NOMO-1 (cell line): ENCODE measurements at regions not wholly inside any gene's neighbourhood (a gene's known extent, or its start where the extent isn't known, plus 50 kb on each side); places are given as distances from the start of the nearest gene placed in this dataset.

ENCODE experiments used
- DNase-seq, 2 experiments: peaks; one replicate each; lab custom pipeline; 2025; ENCODE audit not compliant: unreplicated experiment in 2 of 2; lab: John Stamatoyannopoulos, UW

GRCh38 chr1:116819081-116819480 is 64.9 kb downstream of the CD2 start:
- DNase-seq, result no peak

DNA sequence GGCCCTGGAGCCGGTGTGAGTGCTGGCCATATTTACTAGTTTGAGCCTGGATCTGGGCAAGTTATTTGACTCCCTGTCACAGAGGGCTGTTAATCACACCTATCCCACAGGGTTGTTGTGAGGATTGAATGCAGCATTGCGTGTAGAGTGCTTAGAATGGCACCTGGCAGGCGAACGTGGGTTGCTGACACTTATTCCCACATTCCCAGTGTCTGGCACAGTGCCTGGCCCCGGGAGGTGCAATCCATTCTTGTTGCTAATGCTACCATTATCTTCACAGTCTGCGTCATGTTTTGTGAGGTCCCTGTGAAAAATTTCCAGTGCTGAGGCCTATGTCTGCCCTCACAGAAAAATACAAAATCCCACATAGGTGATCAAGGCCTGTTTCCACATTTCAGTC is 66.1 kb downstream of the CD2 start:
- no peak for DNase-seq

- DNase-seq, result no peak
Measured at GRCh38 chr1:116821763-116822162, 67.5 kb downstream of the CD2 start.

DNA sequence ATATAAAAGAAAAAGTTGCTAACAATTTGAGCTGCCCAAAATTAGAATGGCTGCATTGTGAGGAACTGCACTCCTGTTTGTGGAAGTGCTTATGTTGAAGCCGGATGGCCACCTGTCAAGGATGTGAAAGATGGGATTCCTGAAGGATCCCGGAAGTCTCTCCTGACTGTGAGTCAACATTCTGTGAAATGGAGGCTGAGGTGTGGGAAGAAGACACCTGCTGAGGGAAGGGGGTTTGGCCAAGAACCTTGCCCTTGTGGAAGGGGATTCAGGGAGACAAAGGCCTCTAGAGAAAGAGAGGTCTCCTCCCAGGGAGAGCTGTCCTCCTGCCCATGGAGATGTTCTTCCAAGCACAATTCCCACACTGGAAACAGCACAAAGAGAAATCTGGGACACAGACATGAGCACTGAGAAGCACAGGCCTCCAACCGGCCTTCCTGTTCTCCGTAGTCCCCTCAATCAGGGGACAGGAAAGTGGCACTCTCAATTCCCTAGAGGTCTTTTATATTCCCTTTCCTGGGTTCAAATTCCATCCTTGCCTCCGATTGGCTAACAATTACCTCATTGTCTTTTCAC is 70.5 kb downstream of the CD2 start:
- DNase-seq, result no peak

DNA sequence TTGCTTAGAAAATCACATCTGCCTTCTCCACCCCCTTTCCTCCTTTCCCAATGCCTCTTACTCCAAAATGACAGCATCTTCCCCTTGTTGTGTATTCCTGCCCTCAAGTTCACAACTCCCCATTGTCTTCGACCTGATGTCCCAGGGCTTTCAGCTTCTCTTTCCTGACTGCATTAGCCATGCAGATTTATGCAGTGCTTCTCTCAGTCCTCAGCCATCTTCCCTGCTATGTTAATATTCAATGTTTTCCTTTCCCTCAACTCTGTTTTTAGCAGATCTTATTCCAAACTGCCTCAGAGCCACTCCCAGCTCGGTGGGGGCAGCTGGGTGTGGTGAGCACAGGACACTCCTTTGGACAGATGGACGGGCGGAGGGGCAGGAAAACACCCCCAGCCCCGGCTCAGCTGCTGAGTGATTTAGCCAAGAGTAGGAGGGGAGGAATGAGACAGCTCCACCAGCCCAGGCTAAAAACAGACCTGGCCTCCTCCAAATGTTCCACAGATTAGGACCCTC is 71.0 kb downstream of the CD2 start:
- no peak for DNase-seq

GRCh38 chr1:116825720-116826438 is 71.6 kb downstream of the CD2 start:
- no peak for DNase-seq

DNA sequence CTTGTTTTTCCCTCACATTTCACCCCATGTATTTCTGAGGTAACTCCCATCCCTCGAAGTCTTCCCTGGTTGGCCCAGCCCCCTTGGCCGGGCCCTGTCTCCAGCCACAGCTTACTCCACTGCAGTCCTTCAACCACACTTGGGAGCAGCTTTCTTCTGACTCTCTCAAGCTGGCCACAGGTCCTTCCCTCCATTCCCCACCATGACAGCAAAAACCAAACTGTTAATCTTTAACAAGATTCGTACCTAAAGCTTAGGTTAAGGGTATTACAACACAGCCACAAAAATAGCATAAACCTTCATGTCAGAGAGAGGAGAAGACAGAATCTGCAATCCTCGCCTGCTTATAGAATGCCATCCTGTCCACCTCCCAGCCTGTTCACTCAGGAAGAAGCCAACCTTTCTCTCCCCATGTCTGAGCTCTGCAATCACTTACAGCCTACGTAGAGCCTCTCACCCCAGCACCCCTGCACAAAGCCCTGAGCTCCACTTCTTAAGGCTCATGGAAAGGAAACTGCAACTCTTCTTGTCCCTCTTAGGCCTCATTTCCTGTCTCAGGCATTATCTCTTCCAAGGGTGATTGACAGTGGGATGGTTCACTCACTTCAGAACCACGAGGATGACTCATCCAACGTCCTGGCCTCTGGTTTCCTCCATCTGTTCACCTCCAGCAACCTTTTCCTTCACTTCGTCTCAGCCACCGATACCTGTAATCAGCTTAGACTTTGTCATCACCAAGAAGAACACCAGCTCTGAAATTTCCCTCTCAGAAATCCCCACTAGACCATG is 72.8 kb downstream of the CD2 start:
- peak; percentile 56 to 67 for DNase-seq

DNA sequence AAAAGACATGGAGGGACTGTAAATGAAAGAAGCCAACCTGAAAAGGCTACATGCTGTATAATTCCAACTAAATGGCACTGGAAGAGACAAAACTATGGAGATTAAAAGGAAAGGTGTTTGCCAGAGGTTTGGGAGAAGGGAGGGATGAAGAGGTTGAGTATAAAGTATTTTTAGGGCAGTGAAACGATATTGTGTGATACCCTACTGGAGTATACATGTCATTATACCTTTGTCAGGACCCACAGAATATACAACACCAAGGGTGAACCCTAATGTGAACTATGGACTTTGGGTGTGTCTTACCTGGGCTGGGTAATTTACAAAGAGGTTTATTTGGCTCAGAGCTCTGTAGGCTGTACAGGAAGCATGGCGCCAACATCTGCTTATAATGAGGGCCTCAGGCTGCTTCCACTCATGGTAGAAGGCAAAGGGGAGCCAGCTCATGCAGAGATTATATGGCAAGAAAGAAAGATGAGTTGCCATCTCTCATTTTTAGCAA is 73.4 kb downstream of the CD2 start:
- no peak for DNase-seq

DNA sequence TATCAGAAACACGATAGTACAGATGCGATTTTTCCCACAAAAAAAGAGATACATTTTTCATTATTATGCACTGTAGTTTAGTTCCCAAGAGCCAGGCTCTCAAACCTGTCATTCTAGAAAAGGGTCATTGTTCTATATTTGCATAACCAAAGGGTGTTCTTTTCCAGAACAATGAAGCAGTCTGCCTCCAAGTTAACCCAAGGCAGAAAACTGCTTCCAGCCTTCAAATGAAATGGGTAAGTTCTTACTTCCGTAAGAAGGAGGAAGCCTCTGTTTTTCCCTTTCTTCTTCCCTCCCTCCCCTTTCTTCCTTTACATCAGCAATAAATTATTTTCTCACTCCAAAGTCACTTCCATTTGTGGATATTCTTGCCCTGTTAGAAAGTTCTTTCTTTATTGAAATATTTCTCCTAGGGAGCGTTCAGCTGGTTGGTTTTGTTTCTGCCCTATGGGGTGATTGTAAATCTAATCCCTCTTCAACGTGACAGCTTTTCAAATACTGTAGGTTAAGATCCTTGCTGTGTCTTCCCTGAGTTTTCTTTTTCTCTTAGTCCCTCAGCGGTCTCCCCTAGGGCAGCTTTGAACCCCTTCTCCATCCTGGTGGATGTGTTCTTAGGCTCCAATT is 77.3 kb upstream of the PTGFRN start:
- DNase-seq, result no peak

DNA sequence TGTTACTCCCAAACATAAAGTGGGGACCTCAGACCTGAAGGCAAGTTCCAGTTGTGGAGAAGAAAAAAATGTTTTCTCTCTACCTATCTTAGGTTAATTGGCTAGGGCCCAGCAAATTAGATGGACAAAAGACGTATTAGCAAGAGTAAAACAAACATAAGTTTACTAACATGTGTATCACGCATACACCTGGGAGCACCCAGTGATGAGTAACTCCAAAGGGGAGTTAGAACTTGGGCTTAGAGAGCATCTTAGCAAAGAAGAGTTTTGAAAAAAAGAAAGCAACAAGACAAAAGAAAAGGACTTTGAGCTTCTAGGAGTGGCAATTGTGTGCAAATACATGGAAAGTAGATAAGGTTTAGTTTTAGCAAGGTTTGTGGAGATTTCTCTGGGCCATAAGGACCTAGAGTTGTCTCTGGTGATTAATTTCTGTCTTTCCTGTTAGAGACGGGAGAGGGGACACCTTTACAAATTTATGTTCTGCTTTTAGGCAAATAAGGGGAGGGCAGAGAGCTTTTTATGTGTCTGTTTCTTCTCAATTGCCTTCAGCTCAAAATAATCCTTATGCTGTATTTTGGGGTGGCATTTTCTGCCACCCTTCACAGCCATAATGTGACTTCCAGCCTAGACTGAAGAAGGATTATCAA is 76.7 kb upstream of the PTGFRN start:
- DNase-seq, result peak in 1 of 2 experiments; percentile 16

DNA sequence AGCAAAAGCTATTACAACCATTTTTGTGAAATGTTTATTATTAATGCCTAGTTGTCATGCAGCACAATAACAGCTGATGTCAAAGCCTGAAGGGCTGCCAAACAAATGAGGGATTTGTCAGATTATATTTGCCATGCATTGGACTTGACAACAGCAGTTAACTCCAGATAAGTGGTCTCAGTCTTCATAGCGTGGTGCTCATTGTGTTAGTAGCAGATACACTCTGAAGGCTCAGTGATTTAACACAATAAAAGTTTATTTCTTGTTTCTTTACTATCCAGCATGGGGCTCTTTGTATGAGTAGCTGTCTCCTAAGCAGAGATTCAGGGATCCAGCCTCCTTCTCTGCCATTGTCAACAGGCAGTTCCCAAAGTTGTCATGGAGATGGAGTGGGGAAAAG is 76.0 kb upstream of the PTGFRN start:
- DNase-seq, result no peak

DNA sequence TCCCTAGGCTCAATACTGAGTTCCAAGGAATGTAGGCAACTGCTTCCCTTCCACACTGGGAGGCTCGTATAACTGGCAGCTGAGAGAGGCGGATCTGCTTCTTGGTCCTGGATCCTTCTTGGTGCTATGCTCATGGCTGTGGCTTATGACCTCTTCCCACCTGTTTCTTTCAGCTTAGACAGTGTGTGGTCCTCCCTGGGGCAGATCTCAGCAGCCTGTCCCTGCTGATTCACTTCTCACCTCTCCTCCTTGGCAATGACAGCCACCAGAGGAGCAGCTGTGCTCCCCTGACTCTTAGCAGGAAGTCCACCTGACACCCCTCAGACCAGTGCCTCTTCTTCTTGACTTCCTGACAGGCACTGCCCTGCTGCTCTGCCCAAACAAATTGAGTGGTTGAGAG is 75.1 kb upstream of the PTGFRN start:
- no peak for DNase-seq

DNA sequence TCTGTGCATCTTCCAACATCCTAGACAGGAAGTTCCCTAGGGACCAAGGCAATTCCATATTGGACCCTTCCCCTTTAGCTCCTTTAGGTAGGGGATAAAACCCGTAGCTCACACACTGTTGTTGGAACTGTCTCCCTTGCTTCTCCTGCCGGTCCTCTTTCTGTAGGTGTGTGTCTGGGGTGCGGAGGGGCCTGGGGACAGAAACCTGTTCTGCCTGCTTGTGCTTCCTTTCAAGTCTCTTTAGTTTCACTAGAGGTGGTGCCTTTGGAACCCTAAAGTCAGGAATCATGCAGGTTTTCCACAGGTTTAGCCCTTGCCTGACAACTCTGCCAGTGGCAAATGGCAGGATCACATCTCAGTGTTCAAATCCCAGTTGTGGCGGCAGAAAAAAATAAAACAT is 74.6 kb upstream of the PTGFRN start:
- no peak for DNase-seq

- DNase-seq, result no peak
Measured at GRCh38 chr1:116836099-116836498, 73.6 kb upstream of the PTGFRN start.

GRCh38 chr1:116841569-116842344 is 68.0 kb upstream of the PTGFRN start:
- DNase-seq, result peak in 1 of 2 experiments; percentile 60

GRCh38 chr1:116842654-116843053 is 67.1 kb upstream of the PTGFRN start:
- peak; percentile 19 to 22 for DNase-seq

DNA sequence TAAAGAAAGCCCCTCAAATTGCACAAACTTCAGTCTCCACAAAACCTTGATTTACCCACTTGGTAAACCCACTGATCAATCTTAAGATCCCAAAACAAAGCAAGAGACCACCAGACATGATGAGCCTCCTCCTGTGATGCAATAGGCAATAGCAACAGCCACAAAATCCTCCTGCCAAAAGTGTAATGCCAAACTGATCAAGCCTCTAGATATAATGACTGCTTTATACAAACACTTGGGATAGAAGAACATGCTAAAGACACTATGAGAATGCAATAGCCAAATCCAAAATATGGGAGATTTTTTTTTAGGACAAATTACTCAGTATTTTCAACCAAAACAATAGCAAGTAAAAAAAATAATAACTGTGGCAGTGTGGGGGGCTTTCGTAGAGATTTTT is 64.9 kb upstream of the PTGFRN start:
- DNase-seq, result no peak

DNA sequence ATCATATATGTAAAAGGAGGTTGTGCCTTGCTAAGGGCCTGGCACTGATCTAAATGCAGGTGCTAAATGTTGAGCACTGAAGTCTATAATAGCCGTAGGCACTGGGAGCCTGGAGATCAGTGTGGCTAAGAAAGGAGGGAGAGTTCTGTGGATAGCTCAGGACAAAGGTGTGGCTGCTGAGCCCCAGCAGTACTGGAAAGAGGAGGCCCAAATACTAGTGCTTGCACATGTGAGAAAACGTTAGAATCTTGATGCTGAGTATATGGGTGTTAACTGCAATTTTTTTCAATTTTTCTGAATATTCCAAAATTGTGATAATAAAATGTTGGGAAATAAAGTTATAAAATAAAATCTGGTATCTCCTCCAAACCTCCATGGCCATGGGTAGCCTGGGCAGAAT is 62.5 kb upstream of the PTGFRN start:
- no peak for DNase-seq

GRCh38 chr1:116847688-116848531 is 61.8 kb upstream of the PTGFRN start:
- peak; percentile 46 to 80 for DNase-seq
